Loucy (cell line): ENCODE measurements at regions not wholly inside any gene's neighbourhood (a gene's known extent, or its start where the extent isn't known, plus 50 kb on each side); places are given as distances from the start of the nearest gene placed in this dataset.

Source experiments
- H2AFZ ChIP-seq: fragments of 200-600 bp; sonication (generic); 2 replicates; pipeline ENCODE4 v1.6.0; 2016; ENCODE audit warnings: antibody characterized with exemption, mild to moderate bottlenecking, low read length, moderate library complexity
- H3F3A ChIP-seq: fragments of 200-600 bp; 2 replicates; pipeline ENCODE4 v1.6.0; 2016; ENCODE audit warnings: antibody characterized with exemption, low read depth, mild to moderate bottlenecking
- H3K27me3 ChIP-seq: fragments of 200-600 bp; sonication (generic); 2 replicates; pipeline ENCODE4 v1.6.1; 2014; ENCODE audit warnings: low read length, mild to moderate bottlenecking; ENCODE audit not compliant: insufficient read depth, poor library complexity, severe bottlenecking
- H3K36me3 ChIP-seq: fragments of 200-600 bp; sonication (generic); 2 replicates; pipeline ENCODE4 v1.6.1; 2016; ENCODE audit warnings: low read length; ENCODE audit not compliant: insufficient read depth
- H3K4me1 ChIP-seq: fragments of 200-600 bp; sonication (generic); 2 replicates; pipeline ENCODE4 v1.5.1; 2014; ENCODE audit warnings: low read length, mild to moderate bottlenecking; ENCODE audit not compliant: insufficient read depth, poor library complexity, severe bottlenecking
- H3K4me2 ChIP-seq: fragments of 200-600 bp; sonication (generic); 2 replicates; pipeline ENCODE4 v1.6.0; 2014; ENCODE audit warnings: antibody characterized with exemption, low read length, low read depth, mild to moderate bottlenecking; ENCODE audit not compliant: poor library complexity, severe bottlenecking
- H3K4me3 ChIP-seq: fragments of 200-600 bp; sonication (generic); 2 replicates; pipeline ENCODE4 v1.5.1; 2014; ENCODE audit warnings: low read length, mild to moderate bottlenecking, mixed read lengths; ENCODE audit not compliant: poor library complexity, severe bottlenecking
- H3K79me2 ChIP-seq: fragments of 200-600 bp; sonication (generic); 2 replicates; pipeline ENCODE4 v1.6.1; 2014; ENCODE audit warnings: low read length; ENCODE audit not compliant: insufficient read depth
- H3K9ac ChIP-seq: fragments of 200-600 bp; sonication (generic); 2 replicates; pipeline ENCODE4 v1.6.0; 2014; ENCODE audit warnings: mild to moderate bottlenecking, low read depth, low read length, moderate library complexity; ENCODE audit not compliant: poor library complexity, severe bottlenecking
- H3K9me2 ChIP-seq: fragments of 200-600 bp; sonication (generic); replicated peaks from 2 replicates; pipeline ENCODE4 v1.6.1; 2016; ENCODE audit warnings: low read depth, low read length, mixed read lengths
- H3K9me3 ChIP-seq: fragments of 200-600 bp; sonication (generic); 2 replicates; pipeline ENCODE4 v1.6.1; 2014; ENCODE audit warnings: mild to moderate bottlenecking, antibody characterized with exemption, low read length, low read depth; ENCODE audit not compliant: insufficient read depth
- H4K20me1 ChIP-seq: fragments of 200-600 bp; sonication (generic); 2 replicates; pipeline ENCODE4 v1.6.0; 2014; ENCODE audit warnings: antibody characterized with exemption, low read length, mild to moderate bottlenecking; ENCODE audit not compliant: insufficient read depth, poor library complexity, severe bottlenecking
- CTCF ChIP-seq: fragments of 200-600 bp; sonication (generic); conservative IDR thresholded peaks from 2 replicates; pipeline ENCODE4 v1.5.1; 2014; ENCODE audit warnings: mild to moderate bottlenecking, antibody characterized with exemption, low read length
- EZH2phosphoT487 ChIP-seq: fragments of 200-600 bp; IDR thresholded peaks from 2 replicates; pipeline ENCODE4 v1.6.1; 2018; ENCODE audit warnings: antibody characterized with exemption, mild to moderate bottlenecking, moderate library complexity, borderline replicate concordance

- Histone ChIP-seq H3F3A (no peaks in the 10 kb centered on the region), H3K9ac (no peak overlapping the region), H2AFZ (no peak overlapping the region), H4K20me1 (no peaks in the 10 kb centered on the region), H3K4me3 (no peak overlapping the region), H3K36me3 (no peaks in the 10 kb centered on the region), H3K9me2 (no peaks in the 10 kb centered on the region), H3K27me3 (no peaks in the 10 kb centered on the region), H3K4me1 (peaks cover 13% of the 10 kb centered on the region), H3K4me2 (no peak overlapping the region), H3K9me3 (no peaks in the 10 kb centered on the region), H3K79me2 (no peaks in the 10 kb centered on the region)
- TF ChIP-seq EZH2phosphoT487 (no peak), CTCF (peak; percentile 19)
Observed at GRCh38 chr6:6376845-6377244, 56.4 kb upstream of the F13A1 start.

- H3F3A ChIP-seq, result no peaks in the 10 kb centered on the region
- H3K9me2 ChIP-seq, result no peaks in the 10 kb centered on the region
- H3K9me3 ChIP-seq, result no peaks in the 10 kb centered on the region
- TF ChIP-seq EZH2phosphoT487, result no peak
- no peak for TF ChIP-seq CTCF
- no peak overlapping the region for H3K4me3 ChIP-seq
- H3K27me3 ChIP-seq, result no peaks in the 10 kb centered on the region
- no peak overlapping the region for H2AFZ ChIP-seq
- no peaks in the 10 kb centered on the region for H3K36me3 ChIP-seq
- H3K9ac ChIP-seq, result no peak overlapping the region
- H3K79me2 ChIP-seq, result no peaks in the 10 kb centered on the region
- no peaks in the 10 kb centered on the region for H4K20me1 ChIP-seq
- H3K4me1 ChIP-seq, result peaks cover 13% of the 10 kb centered on the region
- H3K4me2 ChIP-seq, result no peak overlapping the region
Observed at GRCh38 chr6:6377621-6378020, 57.2 kb upstream of the F13A1 start.

- Histone ChIP-seq H3K4me3 (no peak overlapping the region), H3F3A (no peaks in the 10 kb centered on the region), H3K9ac (no peak overlapping the region), H3K9me3 (no peaks in the 10 kb centered on the region), H2AFZ (no peak overlapping the region), H3K4me2 (no peak overlapping the region), H3K9me2 (no peaks in the 10 kb centered on the region), H3K27me3 (no peaks in the 10 kb centered on the region), H4K20me1 (no peaks in the 10 kb centered on the region), H3K4me1 (peaks cover 13% of the 10 kb centered on the region), H3K36me3 (no peaks in the 10 kb centered on the region), H3K79me2 (no peaks in the 10 kb centered on the region)
- TF ChIP-seq EZH2phosphoT487 (no peak), CTCF (no peak)
Observed at GRCh38 chr6:6379573-6379972, 59.1 kb upstream of the F13A1 start.
